SKM-1 treated with dmso at 0.1 percent for 144 hours (cell line): ENCODE measurements at regions not wholly inside any gene's neighbourhood (a gene's known extent, or its start where the extent isn't known, plus 50 kb on each side); places are given as distances from the start of the nearest gene placed in this dataset.

Source experiments
- DNase-seq: peaks from one replicate; lab custom pipeline; 2025; ENCODE audit not compliant: unreplicated experiment; lab: John Stamatoyannopoulos, UW

DNA sequence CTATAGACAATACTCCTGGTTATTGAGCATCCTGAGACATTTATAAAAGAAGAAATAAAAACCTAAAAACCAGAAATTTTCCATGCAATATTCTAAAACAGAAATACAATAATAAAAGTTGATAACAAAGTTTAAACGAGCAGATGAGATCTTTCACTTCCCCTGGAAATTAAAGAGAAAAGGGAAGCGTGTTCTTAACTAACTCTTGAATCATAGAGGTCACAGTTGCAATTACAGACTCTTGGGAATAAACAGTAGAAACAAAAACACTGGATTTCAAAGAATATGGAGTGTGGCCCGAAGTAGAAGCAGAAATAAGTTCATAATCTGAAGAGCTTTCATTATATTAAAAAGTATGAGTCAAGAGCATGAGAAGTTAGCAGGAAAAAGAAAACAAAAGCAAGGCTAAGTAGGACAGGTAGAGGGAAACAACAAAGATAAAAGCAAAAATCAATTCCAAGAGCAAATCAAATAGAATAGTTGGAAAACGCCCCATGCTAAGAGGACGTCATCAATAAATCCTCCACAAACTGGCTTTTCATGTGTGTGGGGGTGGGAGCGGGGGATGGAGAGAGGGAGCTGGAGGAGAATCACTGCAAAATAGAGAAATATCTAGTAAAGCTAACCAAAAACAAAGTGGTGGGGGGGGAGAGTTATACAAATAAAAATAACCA lies 55.2 kb upstream of the C10orf71 start:
- peak; percentile 30 for DNase-seq

GRCh38 chr10:49243139-49243538 lies 54.9 kb upstream of the TMEM273 start:
- DNase-seq = no peak

GRCh38 chr10:49242604-49243003 lies 54.4 kb upstream of the TMEM273 start:
- DNase-seq = no peak

DNA sequence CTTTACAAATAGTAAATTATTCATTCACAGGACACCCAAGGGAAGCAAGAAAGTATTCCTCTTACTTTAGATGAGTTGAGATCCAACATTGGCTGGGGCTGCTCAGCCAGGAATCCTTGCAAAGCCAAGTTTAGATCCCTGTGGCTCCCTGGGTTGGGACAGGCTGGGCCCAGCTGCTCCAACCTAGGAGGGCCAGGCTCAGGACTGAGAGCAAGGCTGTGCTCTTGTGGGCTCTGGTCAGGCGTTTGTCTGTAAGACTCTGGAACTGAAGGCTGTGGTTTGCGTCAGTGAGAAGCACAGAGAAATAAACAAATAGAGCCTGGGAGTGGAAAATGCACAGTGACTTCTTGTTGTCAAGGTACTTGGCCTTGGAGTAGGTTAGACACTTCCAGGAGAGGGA lies 53.2 kb upstream of the TMEM273 start:
- no peak for DNase-seq

DNA sequence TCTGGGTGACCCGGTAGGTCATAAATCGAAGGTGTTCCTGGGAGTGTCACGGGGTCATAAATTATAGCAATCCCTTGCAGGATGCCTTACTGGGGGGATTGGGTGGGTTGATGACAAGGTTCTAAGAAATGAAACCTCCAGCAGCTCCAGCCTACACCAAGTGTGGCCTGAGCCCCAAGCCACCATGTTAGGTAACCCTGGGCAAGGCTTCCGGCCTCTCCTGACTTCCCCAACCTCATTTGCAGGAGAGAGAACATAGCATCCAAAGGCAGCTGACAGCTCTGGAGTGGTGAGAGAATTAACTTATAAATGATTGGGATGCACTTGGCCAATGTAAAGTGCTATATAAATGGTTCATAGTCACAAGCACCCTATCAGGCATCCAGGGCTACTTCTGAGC lies 52.8 kb upstream of the TMEM273 start:
- DNase-seq = peak; percentile 5
